Stimulated activated CD8-positive, alpha-beta memory T cell treated with anti-CD3 and anti-CD28 coated beads, Interleukin-7, amount 100 ng/mL, for 48 hours (primary cell): ENCODE measurements at regions not wholly inside any gene's neighbourhood (a gene's known extent, or its start where the extent isn't known, plus 50 kb on each side); places are given as distances from the start of the nearest gene placed in this dataset.

Source experiments
- DNase-seq, 2 donors: peaks; one replicate each; pipeline ENCODE4 v3.0.0-alpha.2; 2020; ENCODE audit warnings: low read depth in 1 of 2; ENCODE audit errors: extremely low read depth in 1 of 2

- DNase-seq = no peak
These were observed 937.6 kb upstream of the EEF2KMT start for GRCh38 chr16:6035161-6035560.

DNA sequence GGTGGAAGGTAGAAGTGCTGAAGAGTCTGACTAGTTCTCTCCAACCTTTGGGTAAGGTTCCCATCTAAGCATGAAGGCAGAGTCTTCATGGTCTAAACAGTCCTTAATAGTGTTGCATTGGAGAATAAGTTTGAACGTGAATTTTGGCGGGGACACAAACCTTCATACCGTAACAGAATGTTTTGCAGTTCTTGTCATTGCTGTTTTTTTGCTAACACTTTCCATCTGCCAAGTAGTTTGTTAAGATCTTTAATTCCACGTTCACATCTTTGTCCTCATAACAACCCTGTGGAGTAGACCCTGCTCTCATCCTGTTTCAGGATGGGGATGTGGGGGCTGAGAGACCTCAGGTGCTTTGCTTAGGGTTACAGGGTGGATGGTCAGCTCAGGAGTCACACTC is 936.9 kb upstream of the EEF2KMT start:
- no peak for DNase-seq

GRCh38 chr16:6032438-6032837 is 934.8 kb upstream of the EEF2KMT start:
- no peak for DNase-seq

- DNase-seq = no peak
These were observed 934.0 kb upstream of the EEF2KMT start for GRCh38 chr16:6031567-6031966.

GRCh38 chr16:6031102-6031501 is 933.5 kb upstream of the EEF2KMT start:
- DNase-seq = no peak

DNA sequence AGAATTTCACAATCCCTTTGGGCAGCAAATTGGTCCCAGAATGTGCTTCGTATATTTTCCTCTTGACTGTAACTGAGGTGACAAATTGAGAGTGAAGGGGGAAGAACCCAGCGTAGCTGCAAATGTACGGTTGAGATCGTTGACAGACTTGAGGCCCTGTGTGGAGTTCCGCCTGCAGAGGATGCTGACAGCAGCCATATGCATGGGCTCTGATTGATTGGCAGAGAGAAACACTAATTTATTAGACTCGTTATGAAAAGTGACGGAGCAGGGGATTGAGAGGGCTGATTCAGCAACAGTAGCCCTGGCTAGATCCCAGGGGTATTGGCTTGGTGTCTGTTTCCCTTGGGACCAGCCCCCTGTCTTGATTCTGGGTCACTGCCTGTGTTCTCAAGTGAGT is 930.1 kb upstream of the EEF2KMT start:
- no peak for DNase-seq

- DNase-seq = no peak
These were observed 925.9 kb upstream of the EEF2KMT start for GRCh38 chr16:6023449-6023848.

- no peak for DNase-seq
These were observed 923.8 kb upstream of the EEF2KMT start for GRCh38 chr16:6021276-6021943.

GRCh38 chr16:6020162-6020985 is 922.8 kb upstream of the EEF2KMT start:
- no peak for DNase-seq

DNA sequence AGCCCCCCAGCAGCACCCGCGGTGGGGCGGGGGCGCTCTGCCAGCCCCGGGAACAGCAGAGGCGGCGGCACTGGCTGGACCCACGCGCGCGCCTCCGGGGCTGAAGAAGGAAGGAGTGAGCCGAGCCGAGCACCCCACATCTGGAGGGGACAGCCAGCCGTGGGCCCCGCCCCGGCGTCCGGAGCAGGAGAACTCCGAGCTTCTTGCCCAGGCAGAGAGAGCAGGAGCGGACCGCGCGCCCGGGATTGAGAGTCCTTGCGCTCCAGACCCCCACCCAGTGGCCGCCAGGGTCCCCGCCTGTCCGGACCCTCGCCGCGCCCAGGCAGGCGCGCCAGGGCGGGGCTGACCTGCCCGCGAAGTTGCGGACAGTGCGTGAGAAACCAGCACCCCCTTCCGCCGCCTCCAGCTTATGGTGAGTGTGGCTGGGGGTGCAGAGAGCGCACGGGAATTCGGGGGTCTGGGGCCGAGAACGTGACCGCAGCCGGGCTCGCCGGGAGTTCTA is 921.9 kb upstream of the EEF2KMT start:
- DNase-seq = no peak

- DNase-seq = no peak
These were observed 921.4 kb upstream of the EEF2KMT start for GRCh38 chr16:6018848-6019489.

DNA sequence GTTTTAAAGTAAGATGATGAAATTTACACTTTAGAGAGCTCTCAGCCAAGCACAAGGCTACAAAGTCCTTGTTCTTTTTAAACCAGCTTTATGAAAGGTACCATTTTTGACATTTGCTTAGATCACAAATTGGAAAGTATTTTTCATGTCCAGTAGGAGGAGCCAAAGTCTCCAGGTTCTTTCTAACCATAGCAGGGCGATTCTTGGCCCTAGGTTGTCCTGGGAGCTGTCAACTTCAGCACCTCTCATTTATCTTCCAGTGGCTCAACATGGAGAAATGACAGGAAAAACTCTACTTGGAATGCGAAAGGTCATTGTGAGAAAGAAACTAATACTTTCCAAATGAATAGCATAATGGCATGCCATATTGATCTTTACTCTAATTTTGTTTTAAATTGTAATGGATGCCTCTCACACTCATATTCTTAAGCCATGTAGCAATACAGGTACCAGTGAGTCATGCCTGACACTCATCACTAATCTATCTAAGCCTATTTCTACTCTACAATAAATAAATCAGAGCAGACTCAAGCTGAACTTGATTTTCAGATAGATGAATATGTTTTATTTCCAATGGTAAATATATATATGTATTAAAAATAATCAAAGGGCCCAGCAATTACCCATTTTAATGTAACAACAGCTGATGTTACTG is 919.1 kb upstream of the EEF2KMT start:
- DNase-seq = no peak

- no peak for DNase-seq
These were observed 915.1 kb upstream of the EEF2KMT start for GRCh38 chr16:6012716-6013115.

GRCh38 chr16:6009151-6009550 is 911.6 kb upstream of the EEF2KMT start:
- no peak for DNase-seq

- DNase-seq = no peak
These were observed 911.1 kb upstream of the EEF2KMT start for GRCh38 chr16:6008670-6009069.

GRCh38 chr16:5993356-5993755 is 895.8 kb upstream of the EEF2KMT start:
- DNase-seq = no peak

GRCh38 chr16:5982979-5983378 is 885.4 kb upstream of the EEF2KMT start:
- DNase-seq = no peak

GRCh38 chr16:5979905-5980550 is 882.4 kb upstream of the EEF2KMT start:
- no peak for DNase-seq

DNA sequence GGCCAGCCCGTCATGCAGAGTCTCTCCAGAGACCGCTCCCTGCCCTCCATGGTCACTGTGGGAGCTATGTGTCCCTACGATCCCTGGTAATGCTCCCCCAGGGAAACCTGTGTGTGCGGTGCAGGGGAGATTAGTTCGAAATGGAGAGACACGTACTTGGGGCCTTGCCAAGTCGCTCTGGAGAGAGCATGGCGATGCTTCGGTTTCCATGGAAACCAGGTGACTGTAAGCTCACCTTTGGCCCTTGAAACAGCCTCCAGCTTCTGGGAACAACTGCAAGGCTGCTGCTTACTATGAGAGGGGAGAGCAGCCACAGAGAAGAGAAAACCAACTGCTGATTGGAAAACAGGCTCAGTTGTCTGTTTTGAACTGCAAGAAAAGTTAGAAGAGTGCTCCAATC is 879.7 kb upstream of the EEF2KMT start:
- DNase-seq = no peak

DNA sequence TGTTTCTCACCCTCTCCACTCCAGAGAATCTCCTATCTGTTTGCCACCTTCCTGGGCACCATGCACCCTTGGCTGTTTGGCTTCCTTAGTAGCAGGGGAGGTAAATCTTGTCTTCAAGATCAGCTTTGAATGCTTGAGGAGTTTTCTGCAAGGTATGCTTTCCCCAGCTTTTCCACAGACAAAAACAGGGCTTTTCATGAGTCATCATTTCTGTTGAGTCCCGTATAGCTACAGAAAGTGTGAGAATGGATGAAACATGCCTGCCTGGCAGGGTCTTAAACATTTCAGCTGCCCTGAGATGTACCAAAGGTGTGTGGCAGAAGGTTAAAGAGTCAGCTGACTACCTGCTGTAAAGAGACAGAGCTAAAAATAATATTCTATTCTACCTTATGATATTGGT is 875.2 kb upstream of the EEF2KMT start:
- DNase-seq = no peak

DNA sequence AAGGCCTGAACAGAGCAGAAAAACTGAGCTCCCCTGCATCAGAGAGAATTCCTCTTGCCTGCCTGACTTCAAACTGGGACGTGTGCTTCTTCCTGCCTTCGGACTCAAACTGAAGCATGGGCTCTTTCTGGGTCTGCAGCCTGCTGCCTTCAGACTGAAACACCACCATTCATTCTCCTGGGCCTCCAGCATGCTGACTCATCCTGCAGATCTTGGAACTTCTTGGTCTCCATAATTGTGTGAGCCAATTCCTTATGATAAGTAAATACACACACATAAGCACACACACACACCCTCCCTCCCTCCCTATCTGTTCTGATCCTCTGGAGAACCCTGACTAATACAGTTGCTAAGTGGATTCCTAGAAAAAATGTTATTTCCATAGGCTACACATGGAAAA is 874.3 kb upstream of the EEF2KMT start:
- no peak for DNase-seq
